NCI-H1694 (cell line): ENCODE measurements at regions not wholly inside any gene's neighbourhood (a gene's known extent, or its start where the extent isn't known, plus 50 kb on each side); places are given as distances from the start of the nearest gene placed in this dataset.

Experiments used
- DNase-seq: peaks from one replicate; lab custom pipeline; 2025; lab: John Stamatoyannopoulos, UW

DNA sequence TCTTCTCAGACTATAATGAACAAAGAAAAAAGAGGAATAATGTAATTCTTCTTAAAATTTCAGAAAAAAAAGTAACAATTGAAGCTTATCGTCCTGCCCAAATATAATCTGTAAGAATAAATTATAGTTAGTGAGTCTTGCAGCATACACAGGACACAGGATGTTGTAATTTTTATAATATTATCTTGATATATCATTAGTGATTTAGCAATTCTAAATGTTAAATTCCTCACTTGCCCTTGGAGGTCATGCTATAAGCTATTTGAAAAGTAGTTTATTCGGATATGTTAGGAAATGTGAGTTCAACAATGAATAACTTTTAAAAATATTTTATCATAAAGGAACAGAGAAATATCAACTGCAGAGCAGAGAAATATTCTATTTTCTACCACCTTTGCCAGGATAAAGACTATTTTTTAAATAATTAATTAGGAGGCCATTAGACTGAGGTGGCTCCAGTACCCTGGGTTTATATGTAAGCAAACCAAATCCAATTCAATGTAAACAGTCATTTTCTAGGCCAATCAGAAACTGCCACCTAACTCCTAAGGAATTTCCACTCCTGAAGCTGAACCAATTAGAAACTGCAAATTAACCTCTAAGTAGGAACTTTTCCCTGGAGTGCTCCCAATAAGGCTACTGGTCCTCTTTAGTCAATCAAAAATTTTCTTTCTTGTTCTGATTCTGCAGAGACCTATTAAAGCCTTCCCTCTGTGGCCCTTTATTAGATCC lies 1109.3 kb downstream of the ROBO2 start:
- DNase-seq: no peak

DNA sequence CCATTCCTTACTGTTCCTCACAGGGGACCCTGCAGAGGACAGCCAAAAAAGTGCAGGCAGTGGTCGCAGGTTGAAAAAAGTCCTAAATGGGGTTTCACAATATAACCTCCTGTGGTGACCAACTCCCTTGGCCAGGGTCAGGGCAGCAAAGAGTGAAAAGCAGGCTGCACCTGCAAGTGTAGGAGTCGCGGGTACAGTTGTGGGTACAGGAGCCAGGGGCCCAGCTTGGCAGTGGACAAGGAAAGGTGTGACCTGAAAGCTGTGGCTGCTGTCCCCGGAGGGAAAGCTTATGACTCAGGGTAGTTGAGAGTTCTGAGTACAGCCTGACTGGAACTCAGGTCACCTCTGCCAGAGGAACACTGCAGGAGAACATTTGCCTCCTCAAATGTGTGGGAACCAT lies 1114.1 kb downstream of the ROBO2 start:
- no peak for DNase-seq

DNA sequence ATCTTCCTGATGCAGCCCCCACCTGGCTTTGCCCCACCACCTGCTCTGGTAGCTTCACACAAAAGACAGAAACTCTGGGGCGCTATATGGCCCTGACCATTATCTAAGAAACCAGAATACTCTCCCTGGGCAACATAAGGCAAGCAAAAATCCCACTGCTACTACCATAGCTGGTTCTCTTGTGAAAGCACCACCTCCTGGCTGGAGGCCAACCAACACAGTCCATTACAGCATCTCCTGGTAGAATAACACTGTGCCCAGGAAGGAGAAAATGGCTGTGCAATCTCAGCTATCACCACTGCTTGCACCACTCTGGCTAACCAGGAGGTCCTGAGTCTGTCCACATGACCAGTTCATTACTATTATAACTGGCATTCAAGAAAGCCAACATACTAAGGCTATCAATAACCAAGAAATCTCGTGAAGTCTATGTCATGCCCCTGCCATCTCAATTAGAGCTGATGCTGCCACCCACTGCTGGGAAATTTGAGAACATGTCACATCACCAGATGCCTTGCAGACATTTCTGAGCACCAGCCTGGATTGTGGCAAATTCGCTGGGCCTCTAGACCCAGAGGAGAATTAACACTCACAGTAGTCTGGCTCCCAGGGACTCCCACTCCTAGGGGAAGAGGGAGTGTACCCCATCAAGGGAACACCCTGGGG lies 1114.8 kb downstream of the ROBO2 start:
- no peak for DNase-seq

DNA sequence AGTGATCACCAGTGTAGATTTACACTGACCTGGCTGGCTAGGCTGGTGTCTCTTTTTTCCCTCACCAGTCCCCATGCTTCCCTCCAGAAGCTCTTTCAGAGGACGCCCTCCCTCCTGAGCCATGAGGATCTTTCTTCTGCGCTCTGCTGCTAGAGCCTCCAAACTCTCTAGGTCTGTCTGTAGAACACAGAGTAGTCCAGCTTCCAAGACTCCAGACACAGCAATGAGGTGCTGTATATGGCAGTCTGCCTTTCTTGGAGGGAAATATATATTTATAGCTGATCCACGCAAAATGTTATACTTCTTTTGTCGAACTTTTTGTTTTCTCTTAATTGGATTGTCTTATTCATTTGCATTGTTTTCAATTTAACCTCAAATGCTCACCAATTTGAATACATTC lies 1121.8 kb downstream of the ROBO2 start:
- no peak for DNase-seq

DNA sequence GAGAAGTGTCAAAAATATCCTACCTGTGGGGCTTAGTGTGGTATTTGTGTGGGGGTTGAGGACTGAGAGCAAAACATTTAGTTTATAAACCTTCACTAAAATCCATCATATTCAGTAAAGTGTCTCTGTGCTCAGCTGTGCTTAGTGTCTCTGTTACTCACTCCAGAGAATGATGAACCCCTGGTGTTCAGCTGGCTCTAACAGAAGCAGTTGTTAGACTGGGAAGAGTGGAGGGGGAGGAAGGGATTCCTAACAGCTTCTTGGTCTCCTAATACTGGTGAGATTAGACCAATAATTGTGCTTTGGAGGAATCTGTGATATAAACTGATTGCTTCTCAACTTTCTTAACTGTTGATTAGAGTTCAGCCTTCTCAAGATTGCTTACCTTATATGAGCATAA lies 1123.5 kb downstream of the ROBO2 start:
- DNase-seq: no peak

DNA sequence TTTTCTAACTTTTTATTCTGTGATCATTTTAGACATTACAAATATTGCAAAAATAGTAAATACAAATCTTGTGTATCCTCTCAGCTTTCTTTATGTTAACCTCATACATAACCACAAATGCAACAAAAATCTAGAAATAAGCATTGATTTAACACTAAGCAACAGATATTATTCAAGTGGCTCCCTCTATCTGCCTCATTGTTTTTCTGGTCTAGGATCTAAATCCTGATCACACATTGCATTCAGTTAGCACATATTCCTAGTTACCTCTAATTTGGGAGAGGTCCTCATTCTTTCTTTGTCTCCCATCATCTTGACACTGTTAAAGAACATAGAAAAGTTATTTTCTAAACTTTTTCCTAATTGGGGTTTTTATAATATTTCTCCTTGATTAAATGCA lies 1126.0 kb downstream of the ROBO2 start:
- no peak for DNase-seq

DNA sequence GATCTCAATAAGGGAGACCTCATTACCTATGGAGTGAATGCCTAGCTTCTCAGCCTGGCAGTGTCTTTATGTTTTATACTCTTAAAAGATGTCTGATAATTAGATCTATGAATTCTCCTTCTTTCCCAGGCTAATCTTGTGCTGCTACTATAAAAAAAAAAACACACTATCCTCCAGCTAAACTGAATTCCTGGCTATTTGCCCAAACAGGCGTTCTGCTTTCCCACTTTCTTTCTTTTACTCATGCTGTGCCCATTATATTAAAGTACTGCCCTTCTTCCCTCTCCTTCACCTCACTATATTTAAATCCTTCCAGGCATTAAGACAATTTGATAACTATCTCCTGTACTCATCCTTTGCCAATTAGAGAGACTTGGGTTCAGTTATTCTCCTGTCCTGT lies 1134.9 kb downstream of the ROBO2 start:
- no peak for DNase-seq

DNA sequence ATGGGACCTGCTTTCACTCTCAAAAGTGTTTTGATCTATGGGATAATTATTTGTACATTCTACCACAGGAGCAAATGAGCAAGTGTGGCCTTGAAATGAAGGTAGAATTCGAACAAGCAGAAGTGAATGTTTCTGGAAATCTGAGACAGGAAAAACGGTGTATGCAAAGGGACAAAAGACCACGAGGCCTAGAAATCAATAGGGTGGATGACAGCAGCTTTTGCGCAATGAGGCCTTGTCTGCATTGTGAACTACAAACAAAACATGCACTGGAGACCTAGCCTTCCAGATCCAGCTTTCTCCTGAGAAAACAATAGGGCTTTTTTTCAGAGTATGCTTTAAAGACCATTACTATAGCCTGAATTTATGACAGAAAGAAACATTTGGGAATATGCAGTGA lies 1137.0 kb downstream of the ROBO2 start:
- no peak for DNase-seq

DNA sequence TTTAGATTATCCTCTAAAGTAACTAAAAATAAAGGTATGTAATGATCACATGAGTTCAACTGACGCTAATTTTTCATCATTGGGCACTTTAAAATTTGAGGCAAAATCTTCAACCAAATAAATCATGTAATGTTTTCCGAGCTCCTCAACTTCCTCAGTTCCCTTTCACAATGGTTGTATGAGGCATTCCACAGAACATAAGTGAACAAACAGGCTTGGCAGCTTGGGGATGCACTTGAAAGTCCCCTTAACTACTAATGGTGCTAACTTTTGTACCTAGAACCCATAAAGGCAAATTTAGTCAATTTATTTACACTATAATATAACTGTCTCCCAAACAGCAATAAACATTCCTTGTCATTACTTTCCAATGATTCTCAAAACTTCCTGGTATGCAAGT lies 1137.9 kb downstream of the ROBO2 start:
- DNase-seq: no peak

DNA sequence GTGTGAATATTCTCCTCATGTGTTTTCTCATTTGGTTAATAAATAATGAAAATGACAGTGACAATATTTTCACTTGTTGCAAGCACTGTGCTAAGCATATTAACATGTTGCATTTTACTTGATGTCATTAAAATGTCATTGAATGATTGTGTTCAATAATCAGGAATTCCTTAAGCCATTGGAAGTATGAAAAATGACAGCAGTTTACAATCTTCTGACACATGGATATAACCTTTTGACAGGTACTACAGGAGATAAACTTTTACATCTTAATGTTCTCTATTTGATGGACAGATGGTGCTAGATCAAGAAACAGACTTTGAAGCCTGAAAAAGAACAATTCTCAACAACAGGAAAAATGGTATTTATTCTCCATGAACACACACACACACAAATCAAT lies 1138.3 kb downstream of the ROBO2 start:
- no peak for DNase-seq

DNA sequence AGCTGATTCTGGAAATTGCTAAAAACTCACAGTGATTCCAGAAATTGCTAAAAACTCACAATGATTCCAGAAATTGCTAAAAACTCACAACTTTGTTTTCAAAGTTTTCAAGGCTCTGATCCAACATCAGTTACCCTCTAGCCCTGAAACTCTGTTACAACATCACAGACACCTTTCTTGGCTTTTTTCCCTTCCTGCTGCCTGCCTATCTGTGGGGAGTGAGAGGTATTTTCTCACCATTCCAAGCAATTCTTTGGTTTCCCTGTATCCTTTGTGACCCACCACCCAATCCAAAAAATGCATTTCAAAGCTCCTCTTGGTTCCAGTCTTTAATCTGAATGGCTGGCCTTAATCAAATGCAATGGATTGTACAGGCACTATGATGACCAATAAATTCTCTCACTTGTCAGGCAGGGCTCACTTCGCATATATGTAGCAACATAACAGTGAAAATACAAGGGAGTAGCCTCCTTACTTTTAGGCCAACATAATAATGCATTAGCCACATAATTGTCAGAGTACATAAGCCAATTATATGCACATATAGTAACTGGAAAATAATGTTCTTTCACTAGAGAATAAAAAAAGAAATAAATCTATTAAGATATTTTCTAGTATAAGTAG lies 1139.0 kb downstream of the ROBO2 start:
- DNase-seq: no peak

DNA sequence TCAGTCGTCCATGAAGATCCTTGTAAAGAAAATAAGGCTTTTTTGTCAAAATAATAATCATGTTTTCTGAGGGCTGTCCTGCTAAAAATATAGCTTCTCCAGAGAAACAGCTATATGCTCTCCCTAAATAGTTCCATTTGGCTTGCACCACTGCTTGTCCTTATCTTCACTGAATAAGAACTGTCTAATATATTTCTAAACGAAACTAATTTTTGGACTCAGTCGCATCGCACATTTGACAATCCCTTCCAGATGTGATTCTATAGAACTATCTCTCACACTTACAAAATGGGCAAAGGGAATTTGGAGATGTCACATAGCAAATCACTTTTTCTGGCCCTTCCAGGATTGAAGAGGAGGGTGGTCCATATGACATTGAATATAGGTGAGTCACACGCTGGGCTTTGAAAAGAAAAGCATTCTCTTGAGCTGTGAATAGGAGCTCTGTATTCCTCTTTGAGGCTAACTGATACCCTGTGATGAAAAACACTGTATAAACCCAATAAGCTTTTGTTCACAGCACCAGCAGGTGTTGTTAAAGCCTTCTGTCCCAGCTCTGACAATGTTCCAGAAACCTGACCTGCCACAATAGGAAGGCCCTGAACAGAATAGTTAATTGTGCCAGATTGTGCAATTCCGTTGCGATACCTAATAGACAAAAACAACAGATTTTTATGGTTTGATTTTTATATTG lies 1144.2 kb downstream of the ROBO2 start:
- DNase-seq: no peak

DNA sequence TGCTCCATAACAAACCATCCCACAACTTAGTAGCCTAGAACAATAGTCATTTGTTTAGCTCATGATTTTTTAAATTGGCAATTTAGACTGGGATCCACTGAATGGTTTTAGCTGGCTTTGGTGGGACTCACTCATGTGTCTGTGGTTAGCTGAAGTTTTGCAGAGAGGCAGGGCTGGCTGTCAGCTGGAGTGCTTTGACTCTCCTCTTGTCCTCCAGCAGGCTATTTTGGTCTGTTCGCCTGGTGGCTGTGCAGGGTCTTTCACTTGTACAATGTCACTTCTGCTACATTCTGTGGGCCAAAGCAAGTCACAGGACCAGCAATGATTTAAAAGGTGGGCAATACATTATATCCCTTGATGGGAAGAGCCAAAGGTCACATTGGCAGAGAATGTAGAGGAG lies 1146.5 kb downstream of the ROBO2 start:
- DNase-seq: no peak

DNA sequence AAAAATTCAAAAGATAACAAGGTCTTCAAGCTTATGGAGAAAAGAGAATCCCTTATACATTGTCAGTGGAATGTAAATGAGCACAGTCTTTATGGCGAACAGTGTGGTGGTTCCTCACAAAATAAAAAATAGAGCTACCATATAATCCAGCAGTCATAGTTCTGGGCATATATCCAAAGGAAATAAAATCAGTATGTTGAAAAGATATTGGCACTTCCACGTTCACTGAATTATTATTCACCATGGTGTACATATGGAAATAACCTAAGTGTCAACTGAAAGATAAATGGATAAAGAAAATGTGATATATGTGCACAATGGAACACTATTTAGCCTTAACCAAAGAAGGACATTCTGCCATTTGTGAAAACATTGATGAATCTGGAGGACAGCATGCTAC lies 1161.2 kb downstream of the ROBO2 start:
- no peak for DNase-seq

DNA sequence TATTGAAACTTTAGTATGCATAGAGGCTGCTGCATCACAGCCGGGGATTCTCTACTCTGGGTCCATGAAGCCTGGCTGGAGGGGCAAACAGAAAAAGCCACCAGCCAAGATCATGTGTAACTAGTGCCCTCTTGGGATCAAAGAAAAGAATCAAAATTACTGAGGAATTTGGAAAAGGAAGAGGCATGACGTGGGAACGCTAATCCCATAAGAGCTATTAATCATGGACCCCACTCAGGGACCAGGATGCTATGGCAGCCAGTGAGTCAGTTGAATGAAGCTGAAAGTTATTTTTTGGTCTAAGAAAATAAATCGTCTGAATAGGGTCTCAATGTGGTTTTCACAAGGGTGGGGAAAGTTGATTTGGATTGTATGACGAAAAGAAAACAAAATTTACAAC lies 1165.1 kb downstream of the ROBO2 start:
- no peak for DNase-seq

DNA sequence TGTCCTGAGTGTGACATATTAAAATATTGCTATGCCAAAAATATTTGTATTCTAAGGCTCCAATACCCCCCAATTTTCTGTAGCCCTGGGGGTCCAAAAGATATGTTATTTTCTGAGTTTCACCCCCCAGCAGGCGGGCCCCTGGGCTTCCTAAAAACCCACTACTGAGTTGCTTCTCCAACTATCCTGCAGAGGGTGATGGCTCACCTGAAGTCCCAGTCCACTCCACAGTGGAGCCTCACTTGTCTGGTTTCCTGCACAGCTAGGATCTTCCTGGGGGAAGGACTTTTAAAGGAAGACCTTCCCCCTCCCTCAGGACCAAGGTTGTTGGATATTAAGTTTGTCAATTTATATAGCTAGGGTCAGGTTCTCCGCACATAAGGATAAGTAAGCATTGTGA lies 1181.4 kb downstream of the ROBO2 start:
- no peak for DNase-seq

DNA sequence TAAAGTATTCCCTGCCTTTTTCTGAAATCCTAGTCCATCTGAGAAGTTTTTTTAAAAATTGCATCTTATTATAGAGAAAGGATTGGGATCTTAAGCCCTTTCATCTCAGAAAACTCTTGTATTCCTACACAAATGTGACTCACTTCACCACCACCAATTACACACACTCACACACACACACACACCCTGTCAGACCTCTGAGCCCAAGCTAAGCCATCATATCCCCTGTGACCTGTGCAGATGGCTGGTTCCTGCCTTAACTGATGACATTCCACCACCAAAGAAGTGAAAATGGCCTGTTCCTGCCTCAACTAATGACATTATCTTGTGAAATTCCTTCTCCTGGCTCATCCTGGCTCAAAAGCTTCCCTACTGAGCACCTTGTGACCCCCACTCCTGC lies 1181.9 kb downstream of the ROBO2 start:
- DNase-seq: no peak

DNA sequence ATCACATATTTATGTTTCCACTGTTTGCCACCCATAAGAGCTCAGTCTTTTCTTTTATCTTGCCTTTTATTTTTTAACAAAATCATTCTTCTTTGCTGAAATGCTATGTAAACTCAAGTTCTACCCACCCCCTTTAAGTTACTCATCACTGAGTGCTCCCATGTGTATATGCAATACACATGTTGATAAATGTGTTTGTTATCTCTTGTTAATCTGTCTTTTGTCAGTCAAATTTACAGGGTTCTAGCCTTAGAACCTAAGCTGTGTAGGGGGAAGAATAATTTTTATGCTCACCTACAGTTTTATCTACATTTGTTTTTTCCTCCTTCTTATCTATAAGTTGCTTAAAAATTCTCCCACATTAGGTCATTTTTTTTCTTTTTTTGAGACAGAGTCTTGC lies 1195.9 kb downstream of the ROBO2 start:
- no peak for DNase-seq

DNA sequence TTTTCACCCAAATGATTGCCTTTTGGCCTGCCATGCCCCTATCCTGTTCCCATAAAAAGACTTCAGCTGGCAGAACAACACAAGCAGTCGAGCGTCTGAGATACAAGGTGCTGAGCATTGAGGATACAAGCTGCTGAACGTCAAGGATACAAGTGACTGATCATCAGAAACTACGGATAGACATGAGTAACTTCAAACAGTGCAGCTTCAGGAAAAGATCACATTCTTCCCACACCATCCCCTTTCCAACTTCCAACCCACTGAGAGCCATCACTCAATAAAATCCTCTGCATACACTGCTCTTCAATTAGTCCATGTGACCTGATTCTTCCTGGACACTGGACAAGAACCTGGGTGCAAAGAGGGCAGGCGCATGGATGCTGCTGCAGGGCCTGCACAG lies 1198.9 kb downstream of the ROBO2 start:
- DNase-seq: no peak

DNA sequence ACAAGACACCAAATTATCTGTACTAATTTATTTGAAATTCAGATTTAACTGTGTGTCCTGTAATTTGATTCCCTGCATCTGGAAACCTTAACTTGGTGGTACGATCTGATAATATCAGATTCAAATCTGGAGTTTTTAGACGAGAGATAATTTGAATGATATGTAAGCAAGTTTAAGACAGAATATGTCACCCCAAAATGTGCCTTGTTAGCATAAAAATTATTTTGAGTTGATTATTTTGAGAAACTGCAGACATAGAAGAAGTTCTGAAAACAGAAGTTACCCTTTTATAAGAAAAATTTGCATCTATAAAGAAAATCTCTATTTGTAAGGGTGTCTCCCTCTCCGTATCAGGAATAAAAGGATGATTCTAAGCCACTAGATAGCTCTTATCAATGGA lies 1202.8 kb downstream of the ROBO2 start:
- DNase-seq: no peak

DNA sequence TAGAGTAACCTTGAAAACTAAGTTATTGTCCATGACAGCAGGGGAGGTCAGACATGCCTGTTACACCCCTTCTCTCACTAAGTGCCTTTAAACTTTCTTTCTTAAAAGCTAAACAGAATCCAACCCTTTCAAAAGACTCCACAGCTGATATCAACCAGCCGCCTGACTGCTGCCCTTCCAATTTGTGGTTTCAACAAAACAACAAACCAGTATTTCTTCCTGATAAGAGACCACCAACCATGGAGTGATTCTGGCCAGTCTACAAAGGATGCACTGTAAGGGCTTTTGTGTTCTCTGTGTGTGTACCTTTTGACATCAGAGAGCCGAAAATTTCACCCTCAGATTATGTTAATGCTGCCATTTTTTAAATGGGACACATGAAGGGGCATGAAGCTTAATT lies 1204.2 kb downstream of the ROBO2 start:
- DNase-seq: no peak

DNA sequence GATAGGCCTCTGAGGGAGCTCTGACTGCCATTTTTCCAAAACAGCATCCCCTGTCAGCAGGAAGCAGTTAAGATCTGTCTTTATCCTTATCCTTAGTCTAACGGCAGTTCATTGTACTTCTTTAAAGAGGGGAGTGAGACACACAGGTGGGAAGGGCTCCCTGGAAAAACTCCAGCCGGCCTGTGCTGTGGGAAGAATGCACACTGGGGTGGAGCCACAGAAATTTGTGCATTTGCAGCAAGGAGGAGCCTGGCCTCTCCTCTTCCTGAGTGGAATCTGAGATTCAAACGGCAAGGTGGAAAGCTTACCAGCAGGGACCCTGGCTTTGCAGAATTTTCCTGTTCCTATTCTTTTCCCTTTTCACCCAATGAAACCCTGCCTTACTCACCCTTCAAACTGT lies 1209.4 kb downstream of the ROBO2 start:
- DNase-seq: no peak

DNA sequence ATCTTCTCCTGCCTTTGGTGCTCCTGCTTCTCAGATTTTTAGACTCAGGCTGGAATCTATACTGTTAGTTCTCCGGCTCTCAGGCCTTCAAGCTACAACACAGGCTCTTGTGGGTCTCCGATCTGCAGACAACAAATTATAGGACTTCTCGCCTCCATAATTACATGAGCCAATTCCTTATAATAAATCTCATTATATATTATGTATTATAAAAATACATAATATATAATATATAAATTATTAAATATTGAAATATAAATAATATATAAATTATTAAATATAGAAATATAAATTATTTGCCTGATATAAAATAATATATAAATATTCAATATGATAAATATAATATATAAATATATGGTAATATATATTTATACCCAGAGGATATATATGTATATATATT lies 1214.0 kb downstream of the ROBO2 start:
- no peak for DNase-seq
